HPDE6-E6E7 (cell line): ENCODE measurements at regions not wholly inside any gene's neighbourhood (a gene's known extent, or its start where the extent isn't known, plus 50 kb on each side); places are given as distances from the start of the nearest gene placed in this dataset.
"Not testable (repeated sequence)": the region's sequence is repeated elsewhere in the genome, so short reads cannot be mapped to it uniquely, and the experiment has no call there.

ENCODE experiments used
- DNase-seq: peaks from one replicate; pipeline ENCODE4 v3.0.0; 2011; ENCODE audit warnings: missing footprints; ENCODE audit errors: extremely low spot score

- not testable (repeated sequence) for DNase-seq
Measured at GRCh38 chr1:55784941-55785450, 569.8 kb upstream of the USP24 start.

GRCh38 chr1:55781944-55782482 is 566.8 kb upstream of the USP24 start:
- no peak for DNase-seq

GRCh38 chr1:55781003-55781402 is 565.8 kb upstream of the USP24 start:
- DNase-seq: no peak

- no peak for DNase-seq
Measured at GRCh38 chr1:55777545-55777944, 562.4 kb upstream of the USP24 start.

GRCh38 chr1:55775007-55775406 is 559.8 kb upstream of the USP24 start:
- DNase-seq: no peak

GRCh38 chr1:55774446-55774845 is 559.3 kb upstream of the USP24 start:
- DNase-seq: no peak

GRCh38 chr1:55773211-55773940 is 558.2 kb upstream of the USP24 start:
- no peak for DNase-seq

GRCh38 chr1:55768327-55768952 is 553.3 kb upstream of the USP24 start:
- DNase-seq: no peak

GRCh38 chr1:55767171-55767570 is 552.0 kb upstream of the USP24 start:
- no peak for DNase-seq

GRCh38 chr1:55765505-55765904 is 550.3 kb upstream of the USP24 start:
- DNase-seq: not testable (repeated sequence)

GRCh38 chr1:55751776-55752175 is 536.6 kb upstream of the USP24 start:
- DNase-seq: no peak

- no peak for DNase-seq
Measured at GRCh38 chr1:55750628-55750995, 535.4 kb upstream of the USP24 start.

GRCh38 chr1:55749975-55750627 is 534.9 kb upstream of the USP24 start:
- DNase-seq: no peak

GRCh38 chr1:55747408-55747841 is 532.3 kb upstream of the USP24 start:
- DNase-seq: no peak

GRCh38 chr1:55746710-55747109 is 531.5 kb upstream of the USP24 start:
- DNase-seq: no peak

GRCh38 chr1:55741516-55741915 is 526.4 kb upstream of the USP24 start:
- no peak for DNase-seq

- DNase-seq: no peak
Measured at GRCh38 chr1:55735106-55735505, 519.9 kb upstream of the USP24 start.

GRCh38 chr1:55726994-55727393 is 511.8 kb upstream of the USP24 start:
- no peak for DNase-seq

GRCh38 chr1:55725378-55725777 is 510.2 kb upstream of the USP24 start:
- no peak for DNase-seq

GRCh38 chr1:55724551-55725325 is 509.6 kb upstream of the USP24 start:
- no peak for DNase-seq

GRCh38 chr1:55723001-55723400 is 507.8 kb upstream of the USP24 start:
- DNase-seq: no peak

- no peak for DNase-seq
Measured at GRCh38 chr1:55720261-55720660, 505.1 kb upstream of the USP24 start.
